Endothelial cell of umbilical vein (primary cell): ENCODE measurements at regions not wholly inside any gene's neighbourhood (a gene's known extent, or its start where the extent isn't known, plus 50 kb on each side); places are given as distances from the start of the nearest gene placed in this dataset.

Experiments
- BruUV-seq: library from RNA; stranded (reverse); fragments of 400-500 nt; replicated peaks from 2 replicates; lab custom pipeline; 2021; lab: Mats Ljungman, UMichigan
- CTCF ChIA-PET: fragments of 300-600, 350-600 bp; sonication (Branson Sonifier 250); formaldehyde crosslinking; loops from one replicate; lab custom pipeline; 2021; ENCODE audit warnings: antibody characterized with exemption, inconsistent platforms; lab: Charles Lee
- POLR2A ChIA-PET: fragments of 300-600, 350-600 bp; sonication (Branson Sonifier 250); formaldehyde crosslinking; loops from one replicate; lab custom pipeline; 2021; ENCODE audit warnings: antibody characterized with exemption, inconsistent platforms; lab: Charles Lee
- DNase-seq: peaks from one replicate; pipeline ENCODE4 v3.0.0-alpha.2; 2011; ENCODE audit warnings: low read depth, low spot score
- FAIRE-seq: peaks from 2 replicates; lab custom pipeline; 2011; peaks lifted over from hg19 to GRCh38; lab: Jason Lieb, UNC
- H2AFZ ChIP-seq: 2 replicates; pipeline ENCODE4 v1.6.0; 2012; ENCODE audit warnings: low read depth, low read length, control low read depth, inconsistent platforms
- H3K27ac ChIP-seq: 2 replicates; pipeline ENCODE4 v1.5.1; 2011; ENCODE audit warnings: low read depth, mild to moderate bottlenecking, control low read depth, low read length, moderate library complexity; ENCODE audit not compliant: insufficient read depth
- H3K27me3 ChIP-seq, 2 experiments: 2 replicates each; pipeline versions ENCODE4 v1.6.0 to v1.6.1; 2011; ENCODE audit warnings: low read length in 2 of 2, mixed read lengths in 1 of 2; ENCODE audit not compliant: control insufficient read depth in 2 of 2, insufficient read depth in 2 of 2
- H3K36me3 ChIP-seq, 2 experiments: 2 replicates in 1 of 2; 3 replicates in 1 of 2; pipeline ENCODE4 v1.5.1; 2011; ENCODE audit warnings: low read length in 2 of 2, mild to moderate bottlenecking in 1 of 2, moderate library complexity in 1 of 2; ENCODE audit not compliant: control insufficient read depth in 2 of 2, insufficient read depth in 2 of 2; ENCODE audit errors: extremely low read depth in 1 of 2
- H3K4me1 ChIP-seq: 3 replicates; pipeline ENCODE4 v1.5.1; 2011; ENCODE audit warnings: mild to moderate bottlenecking, low read length; ENCODE audit not compliant: control insufficient read depth, insufficient read depth; ENCODE audit errors: extremely low read depth
- H3K4me2 ChIP-seq: 2 replicates; pipeline ENCODE4 v1.6.1; 2011; ENCODE audit warnings: low read length, control low read depth, mixed read lengths; ENCODE audit not compliant: insufficient read depth
- H3K4me3 ChIP-seq, 3 experiments: fragments of 200-600 bp in 1 of 3; sonication (generic), shearing (Covaris generic) in 1 of 3; replicated peaks in 1 of 3; 2 replicates each; pipeline ENCODE4 v1.5.1; 2011 to 2016; ENCODE audit warnings: control low read depth in 3 of 3, low read length in 3 of 3, mild to moderate bottlenecking in 2 of 3, inconsistent platforms in 1 of 3, low read depth in 1 of 3, moderate library complexity in 1 of 3; ENCODE audit not compliant: insufficient read depth in 1 of 3
- H3K79me2 ChIP-seq: 2 replicates; pipeline ENCODE4 v1.6.0; 2012; ENCODE audit warnings: low read length, inconsistent platforms; ENCODE audit not compliant: control insufficient read depth, insufficient read depth
- H3K9ac ChIP-seq: replicated peaks from 2 replicates; pipeline ENCODE3; 2011; ENCODE audit warnings: low read length, control low read depth; ENCODE audit not compliant: insufficient read depth; ENCODE audit errors: extremely low read depth
- H3K9me1 ChIP-seq: replicated peaks from 3 replicates; pipeline ENCODE4 v1.6.0; 2011; ENCODE audit warnings: mild to moderate bottlenecking, low read length; ENCODE audit not compliant: control insufficient read depth, insufficient read depth; ENCODE audit errors: extremely low read depth
- H3K9me3 ChIP-seq: replicated peaks from 2 replicates; pipeline ENCODE4 v1.5.1; 2012; ENCODE audit warnings: low read length, inconsistent platforms; ENCODE audit not compliant: control insufficient read depth, insufficient read depth
- H4K20me1 ChIP-seq: replicated peaks from 2 replicates; pipeline ENCODE3; 2011; ENCODE audit warnings: mild to moderate bottlenecking, low read length; ENCODE audit not compliant: control insufficient read depth, insufficient read depth; ENCODE audit errors: extremely low read depth
- EZH2 ChIP-seq: IDR thresholded peaks from 2 replicates; pipeline ENCODE4 v1.6.1; 2012; ENCODE audit warnings: borderline replicate concordance, low read depth, mild to moderate bottlenecking, moderate library complexity, low read length, inconsistent platforms; ENCODE audit not compliant: severe bottlenecking
- FOS ChIP-seq: IDR thresholded peaks from 2 replicates; pipeline ENCODE4 v1.6.1; 2011; ENCODE audit warnings: mild to moderate bottlenecking, low read length, moderate library complexity, borderline replicate concordance; ENCODE audit not compliant: insufficient read depth
- GATA2 ChIP-seq: IDR thresholded peaks from 2 replicates; pipeline ENCODE4 v1.7.0; 2011; ENCODE audit warnings: low read depth, mild to moderate bottlenecking, moderate library complexity, mixed read lengths, low read length; ENCODE audit not compliant: insufficient read length, insufficient read depth
- JUN ChIP-seq: IDR thresholded peaks from 2 replicates; pipeline ENCODE4 v1.6.1; 2011; ENCODE audit warnings: borderline replicate concordance, low read depth; ENCODE audit not compliant: insufficient read length, insufficient read depth
- MYC ChIP-seq: IDR thresholded peaks from one replicate; pipeline ENCODE4 v1.6.1; 2011; ENCODE audit warnings: mild to moderate bottlenecking, low read depth, low read length
- POLR2A ChIP-seq: IDR thresholded peaks from 2 replicates; pipeline ENCODE4 v1.6.1; 2012; ENCODE audit warnings: low read depth, mild to moderate bottlenecking, control low read depth, low read length
- POLR2AphosphoS5 ChIP-seq: IDR thresholded peaks from 2 replicates; pipeline ENCODE4 v1.6.1; 2012; ENCODE audit warnings: low read depth, mild to moderate bottlenecking, control low read depth, low read length, moderate library complexity; ENCODE audit not compliant: insufficient read depth
- dilution Hi-C: fragments of 300-500 bp; cut with MboI; formaldehyde crosslinking; loops from one replicate; pipeline ENCODE4 v1.15.0; 2019; ENCODE audit warnings: low sequenced_read_pairs; ENCODE audit not compliant: extremely low pct_ligation_motif_present
- intact Hi-C: fragments of 100-400 bp; cut with micrococcal nuclease; formaldehyde crosslinking; loops from one replicate; pipeline ENCODE4 v1.10.0; 2022
- TF ChIP-seq, protein P1 (sequence below), 2 donors: IDR thresholded peaks; 1 replicate in 1 of 2; 2 replicates in 1 of 2; pipeline ENCODE4 v1.5.1; 2011; ENCODE audit warnings: low read length in 2 of 2, mild to moderate bottlenecking in 2 of 2, moderate library complexity in 2 of 2, control low read depth in 1 of 2, inconsistent platforms in 1 of 2, low read depth in 1 of 2; ENCODE audit not compliant: insufficient read depth in 1 of 2; ENCODE audit errors: extremely low read depth in 1 of 2
- TF ChIP-seq, protein P2 (sequence below): IDR thresholded peaks from 2 replicates; pipeline ENCODE4 v1.6.1; 2011; ENCODE audit not compliant: insufficient read depth, insufficient read length

DNA sequence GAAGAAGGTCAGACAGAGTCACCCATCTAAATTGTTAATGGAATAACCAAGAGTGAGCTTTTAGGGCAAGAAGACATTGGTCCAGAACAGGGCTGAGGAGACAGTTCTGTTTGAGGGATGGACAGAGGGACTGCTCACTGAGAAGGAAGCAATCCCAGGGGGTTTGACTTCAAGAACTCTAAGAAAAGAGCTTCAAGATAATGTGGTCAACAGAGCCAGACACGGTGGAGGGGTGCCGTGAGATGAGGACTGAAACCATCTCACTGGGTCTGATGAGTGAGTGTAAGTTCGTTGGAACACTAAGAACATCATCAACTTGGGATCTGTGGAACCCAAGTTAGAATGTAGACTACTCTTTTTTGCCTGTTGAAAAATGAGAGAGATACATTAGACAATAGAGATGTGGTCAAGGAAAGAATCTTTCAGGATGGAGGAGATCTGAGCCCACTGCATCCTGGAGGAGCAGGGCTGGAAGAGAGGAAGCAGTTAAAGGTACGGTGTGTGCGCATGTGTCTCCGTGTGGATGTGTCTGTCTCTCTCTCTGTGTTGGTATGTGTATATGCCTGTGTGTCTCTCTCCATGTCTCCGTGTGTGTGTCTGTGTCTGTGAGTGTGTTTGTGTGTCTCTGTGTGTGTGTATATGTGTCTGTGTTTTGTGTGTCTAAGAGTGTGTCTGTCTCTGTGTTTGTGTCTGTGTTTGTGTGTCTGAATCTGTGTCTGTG lies 172.1 kb downstream of the MYCN start:
- intact Hi-C loops: no loop called here
- FAIRE-seq: no peak

DNA sequence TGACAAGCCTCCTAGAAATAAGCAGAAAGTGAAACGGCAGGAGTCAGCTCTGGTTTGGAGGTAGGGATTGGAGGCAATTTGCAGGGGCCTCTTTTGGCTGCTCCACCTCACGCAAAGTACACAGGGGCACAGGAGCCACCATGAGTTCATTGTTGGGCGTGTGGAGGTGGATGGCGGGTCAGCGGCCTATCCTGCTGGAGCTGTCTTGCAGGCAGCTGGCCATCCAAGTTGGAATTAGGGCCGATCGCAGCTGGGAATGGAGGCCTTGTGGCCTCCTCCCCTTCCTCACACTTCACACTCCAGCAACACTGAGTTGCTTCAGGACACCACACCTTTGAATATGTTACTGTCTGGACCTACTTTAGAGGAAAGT lies 171.5 kb downstream of the MYCN start:
- no peaks in the 10 kb centered on the region for H3K36me3 ChIP-seq
- no peaks in the 10 kb centered on the region for H3K9me1 ChIP-seq
- no peaks in the 10 kb centered on the region for H3K79me2 ChIP-seq
- intact Hi-C loops: no loop called here
- no peak overlapping the region for H3K4me3 ChIP-seq
- H3K27ac ChIP-seq: no peak overlapping the region
- dilution Hi-C loops: no loop called here
- TF ChIP-seq MYC: no peak
- TF ChIP-seq, protein P1, sequence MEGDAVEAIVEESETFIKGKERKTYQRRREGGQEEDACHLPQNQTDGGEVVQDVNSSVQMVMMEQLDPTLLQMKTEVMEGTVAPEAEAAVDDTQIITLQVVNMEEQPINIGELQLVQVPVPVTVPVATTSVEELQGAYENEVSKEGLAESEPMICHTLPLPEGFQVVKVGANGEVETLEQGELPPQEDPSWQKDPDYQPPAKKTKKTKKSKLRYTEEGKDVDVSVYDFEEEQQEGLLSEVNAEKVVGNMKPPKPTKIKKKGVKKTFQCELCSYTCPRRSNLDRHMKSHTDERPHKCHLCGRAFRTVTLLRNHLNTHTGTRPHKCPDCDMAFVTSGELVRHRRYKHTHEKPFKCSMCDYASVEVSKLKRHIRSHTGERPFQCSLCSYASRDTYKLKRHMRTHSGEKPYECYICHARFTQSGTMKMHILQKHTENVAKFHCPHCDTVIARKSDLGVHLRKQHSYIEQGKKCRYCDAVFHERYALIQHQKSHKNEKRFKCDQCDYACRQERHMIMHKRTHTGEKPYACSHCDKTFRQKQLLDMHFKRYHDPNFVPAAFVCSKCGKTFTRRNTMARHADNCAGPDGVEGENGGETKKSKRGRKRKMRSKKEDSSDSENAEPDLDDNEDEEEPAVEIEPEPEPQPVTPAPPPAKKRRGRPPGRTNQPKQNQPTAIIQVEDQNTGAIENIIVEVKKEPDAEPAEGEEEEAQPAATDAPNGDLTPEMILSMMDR (IDR thresholded peaks at IDR 0.05; ENCODE audit: extremely low read depth in 1 of 2, insufficient read depth in 1 of 2, low read depth in 1 of 2, low read length in 2 of 2): no peak
- no peak for TF ChIP-seq GATA2
- no peak for TF ChIP-seq POLR2A
- no peak for TF ChIP-seq POLR2AphosphoS5
- no peak for TF ChIP-seq EZH2
- TF ChIP-seq JUN: no peak
- TF ChIP-seq, protein P2, sequence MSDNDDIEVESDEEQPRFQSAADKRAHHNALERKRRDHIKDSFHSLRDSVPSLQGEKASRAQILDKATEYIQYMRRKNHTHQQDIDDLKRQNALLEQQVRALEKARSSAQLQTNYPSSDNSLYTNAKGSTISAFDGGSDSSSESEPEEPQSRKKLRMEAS: no peak
- TF ChIP-seq FOS: no peak
- no peak overlapping the region for H3K4me2 ChIP-seq
- H3K27me3 ChIP-seq: no peaks in the 10 kb centered on the region
- no peaks in the 10 kb centered on the region for H3K4me1 ChIP-seq
- CTCF ChIA-PET: no interaction called here
- no peak for FAIRE-seq
- POLR2A ChIA-PET: no interaction called here
- no peak overlapping the region for H3K9ac ChIP-seq
- DNase-seq: no peak
- no peaks in the 10 kb centered on the region for H4K20me1 ChIP-seq
- H2AFZ ChIP-seq: no peak overlapping the region
- H3K9me3 ChIP-seq: peaks cover 6% of the 10 kb centered on the region
- no TSS peak for BruUV-seq

More for the DNA sequence above, 172.1 kb downstream of the MYCN start:
- H3K9me1 ChIP-seq: no peaks in the 10 kb centered on the region
- no peak overlapping the region for H3K27ac ChIP-seq
- no peaks in the 10 kb centered on the region for H3K27me3 ChIP-seq
- H3K36me3 ChIP-seq: no peaks in the 10 kb centered on the region
- no peak overlapping the region for H3K9ac ChIP-seq
- no peak overlapping the region for H3K4me2 ChIP-seq
- TF ChIP-seq FOS: no peak
- no peaks in the 10 kb centered on the region for H4K20me1 ChIP-seq
- no peak for DNase-seq
- no peaks in the 10 kb centered on the region for H3K4me1 ChIP-seq
- no peak overlapping the region for H2AFZ ChIP-seq
- CTCF ChIA-PET: no interaction called here
- POLR2A ChIA-PET: no interaction called here
- H3K79me2 ChIP-seq: no peaks in the 10 kb centered on the region
- peaks cover 6% of the 10 kb centered on the region for H3K9me3 ChIP-seq
- dilution Hi-C loops: no loop called here
- no TSS peak for BruUV-seq
- H3K4me3 ChIP-seq: no peak overlapping the region
